BJ (cell line): ENCODE measurements at regions not wholly inside any gene's neighbourhood (a gene's known extent, or its start where the extent isn't known, plus 50 kb on each side); places are given as distances from the start of the nearest gene placed in this dataset.

Source experiments
- CTCF ChIA-PET: fragments of 350-600 bp; formaldehyde crosslinking; extraction: SDS; loops from one replicate; lab custom pipeline; 2021; ENCODE audit warnings: antibody characterized with exemption, inconsistent platforms; lab: Yijun Ruan, JAX
- POLR2A ChIA-PET: fragments of 300-600 bp; sonication (Branson Sonifier 250); formaldehyde crosslinking; extraction: SDS; loops from one replicate; lab custom pipeline; 2021; ENCODE audit warnings: antibody characterized with exemption; lab: Charles Lee
- DNase-seq: peaks from one replicate; pipeline ENCODE4 v3.0.0-alpha.2; 2011; ENCODE audit warnings: low read depth
- H3K27me3 ChIP-seq: 2 replicates; pipeline ENCODE4 v1.6.0; 2011; ENCODE audit warnings: low read length; ENCODE audit not compliant: control insufficient read depth, insufficient read depth
- H3K36me3 ChIP-seq: 2 replicates; pipeline ENCODE4 v1.5.1; 2011; ENCODE audit warnings: low read length; ENCODE audit not compliant: control insufficient read depth, insufficient read depth
- H3K4me3 ChIP-seq: 2 replicates; pipeline ENCODE4 v1.5.1; 2011; ENCODE audit warnings: low read depth, mild to moderate bottlenecking, control low read depth, low read length
- TF ChIP-seq, protein P1 (sequence below): IDR thresholded peaks from 2 replicates; pipeline ENCODE4 v1.5.1; 2011; ENCODE audit warnings: low read depth, mild to moderate bottlenecking, control low read depth, inconsistent platforms, low read length, moderate library complexity; ENCODE audit not compliant: insufficient read depth

- Histone ChIP-seq H3K4me3 (no peak overlapping the region), H3K36me3 (no peaks in the 10 kb centered on the region), H3K27me3 (no peaks in the 10 kb centered on the region)
- no peak for DNase-seq
- CTCF ChIA-PET = interaction anchor here (0.6 to 1.7 kb wide), 4 partner anchors 14 to 162 kb away, joined by 3 read pairs; no protein-coding TSS in a partner anchor
- POLR2A ChIA-PET = no interaction called here
- TF ChIP-seq, protein P1, sequence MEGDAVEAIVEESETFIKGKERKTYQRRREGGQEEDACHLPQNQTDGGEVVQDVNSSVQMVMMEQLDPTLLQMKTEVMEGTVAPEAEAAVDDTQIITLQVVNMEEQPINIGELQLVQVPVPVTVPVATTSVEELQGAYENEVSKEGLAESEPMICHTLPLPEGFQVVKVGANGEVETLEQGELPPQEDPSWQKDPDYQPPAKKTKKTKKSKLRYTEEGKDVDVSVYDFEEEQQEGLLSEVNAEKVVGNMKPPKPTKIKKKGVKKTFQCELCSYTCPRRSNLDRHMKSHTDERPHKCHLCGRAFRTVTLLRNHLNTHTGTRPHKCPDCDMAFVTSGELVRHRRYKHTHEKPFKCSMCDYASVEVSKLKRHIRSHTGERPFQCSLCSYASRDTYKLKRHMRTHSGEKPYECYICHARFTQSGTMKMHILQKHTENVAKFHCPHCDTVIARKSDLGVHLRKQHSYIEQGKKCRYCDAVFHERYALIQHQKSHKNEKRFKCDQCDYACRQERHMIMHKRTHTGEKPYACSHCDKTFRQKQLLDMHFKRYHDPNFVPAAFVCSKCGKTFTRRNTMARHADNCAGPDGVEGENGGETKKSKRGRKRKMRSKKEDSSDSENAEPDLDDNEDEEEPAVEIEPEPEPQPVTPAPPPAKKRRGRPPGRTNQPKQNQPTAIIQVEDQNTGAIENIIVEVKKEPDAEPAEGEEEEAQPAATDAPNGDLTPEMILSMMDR = no peak
Observed at GRCh38 chr11:33525789-33526188, 174.8 kb downstream of the C11orf91 start.

DNA sequence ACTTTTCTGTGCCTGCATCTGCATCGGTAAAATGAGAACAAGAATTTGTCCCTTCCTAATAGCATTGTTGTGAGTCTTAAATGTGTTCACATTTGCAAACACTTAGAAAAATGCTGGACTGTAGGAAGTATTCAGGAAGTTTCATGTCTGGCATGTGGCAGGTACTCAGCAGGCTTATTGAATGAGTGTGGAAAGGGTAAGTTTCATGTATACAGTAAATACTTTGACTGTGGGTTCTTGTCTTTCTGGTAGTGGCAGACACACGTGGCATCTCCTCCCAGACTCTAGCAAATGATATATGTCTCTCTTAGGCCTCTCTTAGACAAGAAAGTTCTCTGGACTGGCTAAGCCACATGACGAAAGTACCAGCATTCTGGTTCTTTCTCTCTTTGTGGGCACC is 179.2 kb downstream of the C11orf91 start:
- H3K36me3 ChIP-seq = no peaks in the 10 kb centered on the region
- ChIA-PET POLR2A (no interaction called here), CTCF (no interaction called here)
- no peak overlapping the region for H3K4me3 ChIP-seq
- no peaks in the 10 kb centered on the region for H3K27me3 ChIP-seq
- no peak for DNase-seq
- TF ChIP-seq, protein P1 = no peak

DNA sequence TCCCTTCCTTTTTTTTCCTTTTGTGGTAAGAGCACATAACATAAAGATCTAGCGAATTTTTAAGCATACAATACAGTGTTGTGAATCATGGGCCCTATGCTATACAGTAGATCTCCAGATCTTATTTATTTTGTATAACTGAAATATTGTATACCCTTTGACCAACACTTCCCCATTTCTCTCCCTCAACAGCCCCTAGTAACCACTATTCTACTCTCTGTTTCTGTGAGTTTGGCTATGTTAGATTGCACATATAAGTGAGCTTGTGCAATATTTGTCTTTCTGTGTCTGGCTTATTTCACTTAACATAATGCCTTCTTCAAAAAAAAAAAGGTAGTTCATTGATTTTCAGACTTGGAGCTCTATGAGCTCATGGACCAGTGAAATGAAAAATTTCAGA is 180.5 kb downstream of the C11orf91 start:
- TF ChIP-seq, protein P1 = no peak
- ChIA-PET POLR2A (no interaction called here), CTCF (interaction anchor here (0.6 kb wide), 1 partner anchor 420 kb away, joined by 4 read pairs; no protein-coding TSS in a partner anchor)
- no peaks in the 10 kb centered on the region for H3K36me3 ChIP-seq
- no peak overlapping the region for H3K4me3 ChIP-seq
- no peak for DNase-seq
- no peaks in the 10 kb centered on the region for H3K27me3 ChIP-seq

DNA sequence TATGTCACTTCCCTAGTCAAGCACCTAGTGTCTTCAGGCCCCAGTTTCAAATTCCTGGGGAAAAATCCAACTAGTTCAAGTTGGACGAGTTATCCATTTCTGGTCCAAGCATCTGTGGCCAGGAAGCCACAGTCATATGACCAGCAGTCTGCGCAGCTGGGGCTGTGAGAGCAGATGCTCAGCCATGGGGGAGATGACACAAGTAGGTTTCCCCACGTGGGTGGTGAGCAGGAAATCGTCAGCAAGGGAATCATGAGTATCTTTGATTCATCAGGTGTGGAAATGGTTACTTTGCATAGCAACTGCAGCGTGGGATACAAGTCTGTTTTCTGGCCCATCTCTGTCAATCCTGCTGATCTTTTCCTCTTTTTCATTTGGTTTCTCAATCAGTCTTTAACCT is 185.3 kb downstream of the C11orf91 start:
- POLR2A ChIA-PET = no interaction called here
- H3K36me3 ChIP-seq = no peaks in the 10 kb centered on the region
- CTCF ChIA-PET = no interaction called here
- H3K4me3 ChIP-seq = no peak overlapping the region
- H3K27me3 ChIP-seq = no peaks in the 10 kb centered on the region
- TF ChIP-seq, protein P1 = no peak
- DNase-seq = no peak

- no peak for DNase-seq
- TF ChIP-seq, protein P1 = no peak
- Histone ChIP-seq H3K36me3 (no peaks in the 10 kb centered on the region), H3K27me3 (no peaks in the 10 kb centered on the region), H3K4me3 (no peak overlapping the region)
- POLR2A ChIA-PET = no interaction called here
- CTCF ChIA-PET = interaction anchor here (0.7 kb wide), 1 partner anchor 152 kb away, joined by 3 read pairs; no protein-coding TSS in a partner anchor
Observed at GRCh38 chr11:33514079-33514925, 186.3 kb downstream of the C11orf91 start.
